HG03097 (cell line): ENCODE measurements at regions not wholly inside any gene's neighbourhood (a gene's known extent, or its start where the extent isn't known, plus 50 kb on each side); places are given as distances from the start of the nearest gene placed in this dataset.

Experiments used
- ATAC-seq: cut with Tn5 transposase; IDR thresholded peaks from one replicate; pipeline ENCODE4 v1.9.1; 2021; ENCODE audit not compliant: unreplicated experiment, low FRiP score

DNA sequence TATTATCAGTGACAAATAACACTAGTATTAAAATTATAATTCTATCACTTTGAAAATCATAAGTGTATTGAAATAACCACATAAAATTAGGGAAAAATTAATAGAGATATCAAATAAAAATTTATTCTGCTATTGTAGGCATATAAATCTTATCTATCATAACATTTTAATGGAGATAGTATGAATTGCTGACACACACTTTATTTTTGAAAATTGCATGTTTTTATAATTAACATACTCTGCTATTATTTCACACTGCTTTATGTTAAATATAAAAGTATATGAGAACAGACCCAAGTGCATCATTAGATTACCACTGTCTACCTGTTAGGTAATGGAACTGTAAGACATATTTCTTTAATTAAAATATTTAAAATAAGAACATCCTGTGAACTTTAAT is 2150.2 kb downstream of the ARAP2 start:
- no peak for ATAC-seq

DNA sequence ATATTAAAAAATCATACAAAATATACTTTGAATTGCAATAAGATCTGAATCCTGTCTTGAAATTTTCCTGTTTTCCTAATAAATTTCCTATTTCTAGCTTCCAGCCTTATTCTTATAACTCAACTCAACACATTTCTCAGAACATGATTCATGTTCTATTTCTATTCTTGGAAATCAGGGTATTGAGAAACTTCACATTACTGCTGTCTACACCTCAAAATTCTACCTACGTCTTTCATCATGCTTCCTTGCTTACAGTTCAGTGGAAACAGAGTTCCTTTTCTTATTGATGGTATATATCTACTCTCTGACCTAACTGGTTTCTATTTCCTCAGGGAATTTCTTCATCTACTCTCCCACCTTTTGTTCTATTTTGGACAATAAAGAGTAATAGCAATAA is 2139.0 kb downstream of the ARAP2 start:
- ATAC-seq: no peak

DNA sequence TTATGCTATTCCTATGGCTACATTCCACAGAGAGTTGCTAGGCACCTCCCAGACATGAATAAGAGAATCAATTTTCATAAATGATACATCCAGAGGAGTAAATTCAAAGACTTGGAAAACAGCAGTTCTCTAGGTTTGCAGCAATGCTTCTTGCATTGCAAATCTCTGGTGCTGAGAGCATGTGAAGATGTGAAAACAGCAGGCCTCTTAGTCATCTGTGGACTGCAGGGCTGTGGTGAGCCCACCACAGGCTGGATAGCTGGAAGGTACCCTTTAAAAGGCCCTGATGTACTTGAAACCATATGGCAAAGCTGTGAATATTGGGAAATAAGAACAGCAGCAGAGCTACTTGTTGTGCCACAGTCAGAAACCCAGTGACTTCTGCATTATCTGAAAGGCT is 2135.9 kb downstream of the ARAP2 start:
- ATAC-seq: no peak

DNA sequence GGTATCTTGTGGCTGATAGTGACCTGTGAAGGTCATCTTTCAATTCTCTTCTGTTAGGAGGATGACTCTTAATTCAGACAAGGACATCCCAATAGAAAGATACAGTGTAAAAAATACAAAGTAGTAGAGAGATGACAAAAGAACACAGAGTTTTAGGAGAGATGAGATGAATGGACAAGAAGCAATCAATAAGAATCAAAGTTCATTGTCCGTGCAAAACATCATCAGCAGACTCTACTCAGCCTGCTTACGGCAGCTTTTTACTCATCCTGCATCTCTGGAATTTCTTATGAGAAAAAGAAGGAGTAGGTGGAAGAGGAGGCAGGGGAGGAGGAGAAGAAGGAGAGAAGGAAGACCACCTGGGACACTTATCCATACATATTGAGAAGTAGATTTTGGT is 2131.7 kb downstream of the ARAP2 start:
- ATAC-seq: no peak

DNA sequence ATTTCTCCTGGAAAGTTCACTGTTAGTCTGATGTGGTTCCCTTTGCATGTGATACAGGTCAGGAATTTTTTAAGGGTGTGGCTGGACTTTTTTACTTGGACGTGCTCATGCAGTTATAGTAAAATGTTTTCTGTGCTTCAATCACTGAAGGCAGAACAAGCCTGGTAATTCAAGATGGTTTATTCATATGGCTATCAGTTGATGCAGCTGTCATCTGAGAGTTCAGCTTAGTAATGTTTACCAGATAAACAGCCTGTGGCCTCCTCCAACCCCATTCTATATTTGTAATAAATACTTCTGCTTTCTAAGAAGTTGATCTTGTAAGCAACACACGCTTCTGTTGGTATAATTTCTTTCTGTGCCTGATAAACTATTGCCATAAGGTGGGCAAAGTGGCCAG is 2105.9 kb downstream of the ARAP2 start:
- no peak for ATAC-seq

DNA sequence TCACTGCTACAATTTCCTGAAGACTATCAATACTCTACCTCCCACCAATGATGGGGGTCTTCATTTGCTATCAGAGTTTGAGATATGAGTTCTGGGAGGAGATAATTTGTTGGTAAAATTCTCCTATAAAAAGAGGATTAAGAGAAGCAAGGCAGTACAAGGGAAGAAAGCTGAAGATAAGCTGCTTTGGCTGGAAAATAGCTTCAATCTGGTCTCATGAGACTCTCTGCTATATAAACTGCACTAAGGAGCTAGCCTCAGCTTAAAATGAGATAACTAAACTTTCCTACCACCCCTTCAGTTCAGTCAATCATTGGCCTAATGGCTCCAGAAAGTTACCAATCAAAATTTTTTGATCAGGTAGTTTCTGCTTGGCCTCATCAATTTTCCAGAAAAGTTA is 2105.0 kb downstream of the ARAP2 start:
- ATAC-seq: no peak

DNA sequence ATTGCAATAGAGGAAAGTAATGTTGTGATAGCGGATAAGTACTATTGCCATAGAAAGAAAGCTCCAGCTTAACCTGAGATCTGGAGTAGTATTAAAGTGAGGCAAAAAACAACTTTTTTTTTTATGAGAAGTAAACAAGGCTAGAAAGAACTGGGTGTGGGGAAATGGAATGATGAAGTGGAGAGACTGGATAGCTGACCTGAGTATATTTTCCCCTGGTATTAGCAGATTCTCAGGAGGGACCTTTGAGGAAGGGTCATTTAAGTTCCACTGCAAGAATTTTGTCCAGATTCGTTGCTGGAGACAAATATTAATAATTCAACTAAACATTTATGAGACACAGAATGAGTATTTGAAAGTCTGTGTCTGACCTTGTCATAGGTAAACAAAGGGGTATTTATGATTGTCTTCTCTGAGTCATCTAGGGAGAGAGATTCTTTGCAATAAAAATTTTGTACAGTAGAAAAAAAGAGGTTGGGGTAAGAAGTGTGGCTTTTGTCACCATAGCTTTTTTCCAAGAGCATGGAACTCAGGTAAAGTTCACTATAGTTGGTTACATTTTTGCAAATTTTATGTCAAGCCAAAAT is 2095.9 kb downstream of the ARAP2 start:
- ATAC-seq: no peak

DNA sequence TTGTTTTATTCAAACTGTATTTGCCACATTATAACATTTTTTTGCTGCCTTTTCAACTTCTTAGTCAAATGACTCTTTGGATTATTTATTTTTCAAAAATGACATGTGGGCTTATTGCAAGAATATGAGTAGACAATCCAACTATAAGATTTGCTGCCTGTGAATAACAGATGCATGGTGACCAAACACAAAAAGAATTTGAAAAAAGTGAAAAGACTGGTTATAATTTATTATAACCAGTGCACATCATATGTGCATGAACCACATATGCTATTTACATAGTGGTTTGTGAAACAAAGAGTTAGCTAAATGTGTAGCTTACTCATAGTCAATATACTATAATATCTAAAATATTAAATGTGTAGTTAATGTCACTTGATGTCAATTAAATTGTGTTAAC is 2086.8 kb downstream of the ARAP2 start:
- ATAC-seq: no peak

DNA sequence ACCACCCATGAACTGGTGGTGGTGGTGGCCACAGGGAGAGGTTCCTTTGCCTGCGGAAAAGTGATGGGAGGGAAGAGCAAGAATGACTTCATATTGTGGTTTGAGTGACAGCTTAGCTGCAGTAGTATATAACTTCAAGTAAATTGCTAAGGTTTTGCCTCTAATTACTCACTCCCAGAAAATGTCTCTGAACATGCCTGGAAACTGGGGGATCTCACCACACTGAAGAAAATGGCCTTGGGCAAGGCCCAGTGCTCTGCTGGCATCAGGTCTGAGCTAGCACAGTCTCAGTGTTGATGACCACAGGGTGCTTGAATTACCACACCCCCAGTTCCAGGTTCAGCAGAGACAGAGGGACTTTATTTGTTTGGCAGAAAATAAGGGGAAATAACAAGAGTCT is 2085.4 kb downstream of the ARAP2 start:
- no peak for ATAC-seq

DNA sequence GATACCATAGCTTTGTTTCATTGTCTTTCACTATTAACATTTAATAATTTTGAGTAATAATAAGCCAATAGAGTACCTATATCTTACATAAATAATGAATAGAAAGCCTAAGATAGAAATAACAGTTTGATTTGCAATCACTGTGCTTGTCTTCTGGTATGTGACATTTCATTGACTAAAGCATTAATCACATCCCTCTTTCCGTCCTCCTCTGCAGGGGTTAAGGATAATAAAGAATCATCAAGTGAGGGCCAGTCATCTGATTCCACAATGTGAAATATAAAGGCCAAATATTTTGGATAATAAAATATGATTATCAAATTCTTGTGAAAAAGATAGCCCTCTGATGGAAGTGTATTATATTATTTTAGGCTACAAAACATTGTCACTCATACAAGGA is 2073.4 kb downstream of the ARAP2 start:
- no peak for ATAC-seq

DNA sequence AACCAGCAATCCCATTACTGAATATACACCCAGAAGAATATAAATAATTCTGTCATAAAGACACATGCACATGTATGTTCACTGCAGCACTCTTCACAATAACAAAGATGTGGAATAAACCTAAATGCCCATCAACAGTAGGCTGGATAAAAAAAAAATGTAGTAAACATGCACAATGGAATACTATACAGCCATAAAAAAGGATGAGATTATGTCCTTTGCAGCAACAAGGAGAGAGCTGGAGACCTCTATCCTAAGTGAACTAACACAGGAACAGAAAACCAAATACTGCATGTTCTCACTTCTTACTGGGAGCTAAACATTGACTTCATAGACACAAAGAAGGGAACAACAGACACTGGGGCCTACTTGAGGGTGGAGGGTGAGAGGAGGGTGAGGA is 2067.7 kb downstream of the ARAP2 start:
- ATAC-seq: no peak

DNA sequence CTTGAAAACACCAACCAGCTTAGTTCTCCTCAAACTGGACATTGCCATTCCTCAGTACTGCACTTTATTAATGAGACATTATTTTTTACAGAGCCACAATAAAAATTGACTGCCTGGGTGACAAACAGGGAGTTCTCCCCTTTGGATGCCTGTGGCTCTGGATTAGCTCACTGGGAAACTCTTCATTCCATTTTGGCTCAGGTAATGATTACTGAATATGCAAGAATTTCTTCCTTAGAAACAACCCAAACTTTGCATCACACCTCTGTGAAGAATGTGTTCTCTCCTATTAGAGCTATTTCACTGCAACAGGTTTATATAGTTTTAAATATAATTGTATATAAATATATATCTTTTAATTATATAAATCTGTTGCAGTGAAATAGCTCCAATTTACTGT is 2065.8 kb downstream of the ARAP2 start:
- no peak for ATAC-seq

DNA sequence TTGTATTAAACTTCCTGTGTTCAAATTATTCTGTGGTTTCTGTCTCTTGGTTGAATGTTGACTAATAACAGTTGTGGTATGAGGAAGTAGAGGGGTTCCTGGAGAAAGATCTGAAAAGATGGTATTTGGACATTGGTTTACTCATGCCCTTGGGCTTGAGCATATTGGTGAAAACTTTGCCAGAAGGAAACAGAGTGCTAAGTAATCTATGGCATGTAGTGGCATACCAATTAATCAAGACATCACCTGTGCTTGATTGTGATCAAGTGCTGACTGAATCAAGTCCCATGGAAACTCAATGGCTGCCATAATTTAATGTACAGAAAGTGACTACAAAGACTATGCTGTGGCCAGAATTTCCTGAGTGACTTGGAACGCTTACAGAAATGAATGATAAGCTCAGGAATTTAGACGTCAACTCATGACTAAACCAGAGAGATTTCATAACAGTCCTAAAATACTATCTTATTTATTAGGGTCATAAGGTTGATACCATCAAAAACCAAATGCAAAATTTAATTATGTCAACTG is 2062.9 kb downstream of the ARAP2 start:
- ATAC-seq: no peak

DNA sequence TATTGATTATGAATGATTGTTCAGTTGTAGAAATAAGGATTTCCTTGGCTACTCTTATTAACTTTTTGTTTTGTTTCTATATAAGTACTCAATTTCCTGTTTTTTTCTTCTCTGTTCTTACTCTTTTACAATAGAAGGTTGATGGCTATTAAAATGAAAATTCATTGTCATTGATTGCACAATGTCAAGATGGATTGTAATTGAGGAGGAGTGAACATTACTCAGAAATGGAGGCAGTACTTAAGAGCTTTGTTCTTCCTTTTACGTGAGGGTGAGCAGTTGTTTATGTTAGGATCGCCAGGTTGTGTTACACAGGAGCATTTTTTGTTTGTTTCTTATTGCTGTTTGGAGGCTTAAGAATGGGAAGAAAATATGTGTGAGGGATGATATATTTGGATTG is 2062.4 kb downstream of the ARAP2 start:
- ATAC-seq: no peak

DNA sequence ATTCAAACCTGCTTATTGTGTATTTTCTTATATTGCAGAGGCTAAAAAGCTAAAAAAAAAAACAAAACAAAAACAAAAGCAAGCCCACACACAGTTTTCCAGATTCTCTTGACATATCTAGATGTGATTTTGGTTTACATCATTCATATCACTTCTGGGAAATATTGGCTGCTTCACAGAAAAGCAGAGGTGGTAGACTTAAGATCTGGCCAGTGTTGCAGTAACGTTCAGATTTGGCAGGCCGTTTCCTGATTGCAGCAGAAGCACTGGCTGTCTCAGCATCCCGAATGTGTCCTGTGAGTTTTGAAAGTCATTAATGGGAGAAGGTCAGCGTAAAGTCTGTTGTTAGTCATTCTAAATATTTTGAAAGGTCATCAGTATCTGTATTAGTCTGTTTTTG is 2062.0 kb downstream of the ARAP2 start:
- ATAC-seq: no peak

DNA sequence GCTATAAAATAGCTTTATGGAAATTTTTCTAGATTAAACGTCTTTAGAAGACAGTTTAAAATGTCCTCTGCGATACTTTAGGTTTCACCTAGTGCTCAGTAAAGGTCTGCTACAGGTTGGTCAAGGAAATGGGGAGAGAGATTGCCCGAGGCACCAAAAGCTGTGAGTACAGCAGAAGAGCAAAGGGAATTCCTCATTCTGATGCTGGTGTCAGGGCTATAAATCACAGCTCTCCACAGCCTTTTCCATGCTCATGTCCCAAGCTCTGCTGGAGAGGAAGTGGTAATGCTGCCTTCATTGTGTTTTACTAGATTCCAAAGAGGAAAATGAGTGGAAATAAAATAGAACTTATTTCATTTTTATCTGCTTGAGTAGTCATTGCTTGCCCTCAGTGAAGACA is 2060.4 kb downstream of the ARAP2 start:
- ATAC-seq: no peak

DNA sequence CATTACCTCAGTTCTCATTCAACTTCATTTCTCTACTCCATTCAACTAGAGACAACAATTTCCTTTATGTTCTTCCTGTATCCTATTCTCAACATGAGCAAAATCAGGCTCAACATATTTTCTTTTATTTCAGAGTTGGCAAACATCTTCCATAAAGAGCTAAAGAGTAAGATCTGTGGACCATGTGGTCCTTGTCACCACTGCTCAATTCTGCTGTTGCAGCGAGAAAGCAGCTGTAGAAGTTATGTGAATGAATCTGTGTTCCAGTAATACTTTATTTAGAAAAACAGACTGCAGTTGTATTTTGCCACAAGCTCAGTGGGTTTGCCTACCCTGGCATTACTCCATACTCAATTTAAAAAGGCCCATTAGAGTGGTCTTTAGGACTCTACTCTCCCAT is 2057.3 kb downstream of the ARAP2 start:
- ATAC-seq: no peak

DNA sequence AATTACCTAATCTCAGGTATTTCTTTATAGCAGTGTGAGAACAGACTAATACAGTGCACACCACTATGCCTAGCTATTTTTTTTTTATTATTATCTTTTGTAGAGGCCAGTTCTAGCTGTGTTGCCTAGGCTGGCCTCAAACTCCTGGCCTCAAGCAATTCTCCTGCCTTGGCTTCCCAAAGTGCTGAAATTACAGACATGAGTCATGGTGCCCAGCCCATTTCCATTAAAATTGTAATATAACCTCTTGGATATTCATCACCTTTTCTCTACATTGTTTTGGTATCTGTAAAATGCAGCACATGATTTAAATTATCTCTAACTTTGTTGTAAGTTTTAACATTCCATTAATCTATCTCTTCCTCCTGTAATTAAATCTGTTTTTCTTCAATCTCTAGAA is 2052.9 kb downstream of the ARAP2 start:
- no peak for ATAC-seq

DNA sequence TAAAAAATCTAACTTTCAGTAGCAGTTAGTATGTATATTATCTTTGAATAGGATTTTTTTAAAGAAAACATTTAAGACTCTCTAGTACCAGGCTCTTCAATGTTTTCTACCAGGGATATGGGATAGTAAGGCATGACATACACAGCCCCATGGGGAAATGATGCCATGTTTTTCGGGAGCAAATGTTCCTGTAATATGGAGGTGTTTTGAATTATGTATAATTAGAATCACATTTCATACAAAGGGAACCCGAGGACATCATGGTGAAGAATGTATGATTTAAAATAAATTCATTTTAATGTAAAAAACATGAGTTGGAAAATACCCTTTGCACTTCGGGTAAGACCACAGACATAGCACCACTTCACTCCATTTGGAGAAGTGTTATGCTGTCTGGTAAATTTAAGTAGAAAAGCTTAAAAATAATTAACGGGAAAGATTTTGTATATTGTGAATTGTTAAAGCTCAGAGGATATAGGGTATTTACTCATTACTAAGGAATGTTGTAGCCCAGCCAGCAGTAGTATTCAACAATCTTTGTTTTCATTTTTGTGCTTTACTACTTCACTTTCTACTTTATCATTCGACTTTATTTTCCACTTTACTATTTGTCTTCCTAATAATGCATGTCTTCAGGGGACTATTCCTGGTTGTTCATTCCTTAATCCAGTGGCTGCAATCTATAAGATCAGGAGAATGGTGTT is 2050.7 kb downstream of the ARAP2 start:
- ATAC-seq: no peak

DNA sequence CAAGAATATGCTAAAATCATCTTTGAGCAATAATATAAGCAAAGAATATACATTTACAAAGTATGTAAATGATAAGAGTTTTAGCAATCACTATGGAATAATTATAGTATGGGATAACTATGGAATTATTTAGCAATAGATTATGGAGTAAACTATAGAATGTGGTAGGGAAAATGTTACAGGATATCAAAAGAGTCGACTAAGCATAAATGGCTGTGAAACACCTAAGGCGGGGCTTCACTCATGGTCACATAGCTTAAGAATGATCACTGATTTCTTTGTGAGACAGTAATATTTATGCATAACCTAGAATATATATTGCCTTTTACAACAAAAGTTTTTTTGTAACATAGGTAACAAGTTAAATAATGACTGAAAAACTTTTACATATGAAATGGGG is 2049.7 kb downstream of the ARAP2 start:
- no peak for ATAC-seq

DNA sequence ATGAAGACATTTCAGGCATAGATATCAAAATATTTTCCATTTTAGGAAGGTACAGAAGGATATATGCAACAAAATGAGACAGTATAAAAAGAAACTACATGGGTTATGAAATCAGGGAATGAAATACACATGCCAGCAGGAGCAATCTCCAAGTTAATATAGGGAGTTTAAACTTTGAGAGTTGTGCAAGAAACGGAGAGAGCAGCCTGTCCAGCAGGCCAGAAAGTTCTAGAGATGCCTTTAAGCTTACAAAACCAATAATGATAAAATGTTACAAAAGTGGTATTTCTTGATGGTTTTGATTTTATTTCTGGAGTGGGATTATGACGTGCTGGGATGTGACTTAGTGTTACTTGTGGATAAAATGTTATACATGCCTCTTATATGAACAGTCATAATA is 2047.9 kb downstream of the ARAP2 start:
- no peak for ATAC-seq

DNA sequence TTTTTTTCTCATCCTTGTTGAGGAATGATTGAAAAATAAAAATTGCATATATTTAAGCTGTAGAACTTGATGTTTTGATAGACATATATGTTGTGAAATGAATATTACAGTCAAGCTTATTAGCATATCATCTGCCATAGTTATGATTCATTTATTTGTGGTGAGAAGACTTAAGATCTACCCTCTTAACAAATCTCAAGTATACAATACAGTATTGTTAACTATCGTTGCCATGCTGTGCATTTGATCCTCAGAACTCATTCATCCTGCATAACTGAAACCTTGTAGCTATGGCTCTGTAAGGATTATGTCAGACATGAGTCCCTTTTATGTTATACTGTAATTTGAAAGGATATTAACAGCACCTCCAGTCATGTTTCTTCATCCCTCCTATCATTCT is 2045.3 kb downstream of the ARAP2 start:
- no peak for ATAC-seq

DNA sequence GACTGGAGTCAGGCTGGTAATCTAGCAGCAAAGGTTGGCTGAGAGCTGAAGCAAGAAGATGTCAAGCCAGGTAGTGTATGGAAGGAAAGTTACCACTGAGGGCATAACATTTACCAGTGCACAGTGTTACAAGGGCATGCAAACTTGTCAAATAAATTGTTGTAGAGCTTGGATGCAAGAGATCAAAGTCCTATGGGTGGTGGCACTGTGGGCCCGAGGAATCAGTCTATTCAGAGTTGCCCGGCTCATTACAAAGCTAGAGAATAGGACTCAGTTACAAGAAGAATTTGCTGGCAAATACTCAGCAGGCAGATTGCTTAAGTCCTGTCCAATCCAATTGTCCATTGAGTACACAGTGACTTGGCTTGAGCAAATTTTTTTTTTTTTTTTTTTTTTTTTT is 2043.8 kb downstream of the ARAP2 start:
- ATAC-seq: no peak
